Upper lobe of right lung (tissue), 1 donor: ENCODE measurements at regions not wholly inside any gene's neighbourhood (a gene's known extent, or its start where the extent isn't known, plus 50 kb on each side); places are given as distances from the start of the nearest gene placed in this dataset.
"Not testable (repeated sequence)": the region's sequence is repeated elsewhere in the genome, so short reads cannot be mapped to it uniquely, and the experiment has no call there.

Source experiments
- ATAC-seq: fragments of 200-7000 bp; cut with Tn5 transposase; one replicate; pipeline ENCODE4 v1.9.1; 2020; ENCODE audit warnings: mild to moderate bottlenecking, moderate library complexity
- DNase-seq: peaks from one replicate; pipeline ENCODE4 v3.0.0-alpha.2; 2020
- H3K27ac ChIP-seq: fragments of 200-600 bp; one replicate; pipeline ENCODE4 v1.8.0; 2022
- H3K27me3 ChIP-seq: fragments of 200-600 bp; one replicate; pipeline ENCODE4 v1.8.0; 2022; ENCODE audit warnings: mild to moderate bottlenecking
- H3K36me3 ChIP-seq: fragments of 200-600 bp; one replicate; pipeline ENCODE4 v1.8.0; 2022
- H3K4me1 ChIP-seq: fragments of 200-600 bp; one replicate; pipeline ENCODE4 v1.8.0; 2022
- H3K4me3 ChIP-seq: fragments of 200-600 bp; one replicate; pipeline ENCODE4 v1.8.0; 2022; ENCODE audit warnings: mild to moderate bottlenecking
- H3K9me3 ChIP-seq: fragments of 200-600 bp; one replicate; pipeline ENCODE4 v1.8.0; 2022
- CTCF ChIP-seq: fragments of 200-600 bp; IDR thresholded peaks from one replicate; pipeline ENCODE4 v1.8.0; 2022; ENCODE audit warnings: antibody characterized with exemption
- intact Hi-C: fragments of 100-400 bp; cut with DNase I; formaldehyde crosslinking; loops from one replicate; pipeline ENCODE4 v1.11.0; 2022
- donor health status: DM: no; HTN: yes; CAD: no; lungs with severe emphysema.

- Histone ChIP-seq H3K27me3 (no peaks in the 10 kb centered on the region), H3K4me1 (no peaks in the 10 kb centered on the region), H3K36me3 (no peaks in the 10 kb centered on the region), H3K4me3 (no peak overlapping the region), H3K27ac (no peak overlapping the region), H3K9me3 (no peaks in the 10 kb centered on the region)
- no peak for TF ChIP-seq CTCF
- ATAC-seq, result no peak
- DNase-seq, result no peak
- intact Hi-C loops, result no loop called here
Measured at GRCh38 chr17:71592431-71592830, 528.4 kb upstream of the SOX9 start.

GRCh38 chr17:71593078-71593477 lies 527.7 kb upstream of the SOX9 start:
- Histone ChIP-seq H3K9me3 (no peaks in the 10 kb centered on the region), H3K27ac (no peak overlapping the region), H3K4me3 (no peak overlapping the region), H3K27me3 (no peaks in the 10 kb centered on the region), H3K4me1 (no peaks in the 10 kb centered on the region), H3K36me3 (no peaks in the 10 kb centered on the region)
- ATAC-seq (no peak), DNase-seq (no peak)
- no peak for TF ChIP-seq CTCF
- intact Hi-C loops, result no loop called here

- intact Hi-C loops, H3K9me3 ChIP-seq, ATAC-seq, H3K27ac ChIP-seq, H3K27me3 ChIP-seq, H3K4me3 ChIP-seq, DNase-seq, H3K4me1 ChIP-seq, H3K36me3 ChIP-seq: not testable (repeated sequence)
Measured at GRCh38 chr17:71599583-71599982, 521.2 kb upstream of the SOX9 start.

- intact Hi-C loops, result no loop called here
- Histone ChIP-seq H3K36me3 (no peaks in the 10 kb centered on the region), H3K27ac (no peak overlapping the region), H3K4me3 (no peak overlapping the region), H3K9me3 (no peaks in the 10 kb centered on the region), H3K27me3 (no peaks in the 10 kb centered on the region), H3K4me1 (no peaks in the 10 kb centered on the region)
- DNase-seq (no peak), ATAC-seq (no peak)
- no peak for TF ChIP-seq CTCF
Measured at GRCh38 chr17:71600137-71600789, 520.6 kb upstream of the SOX9 start.

- Histone ChIP-seq H3K27me3 (no peaks in the 10 kb centered on the region), H3K36me3 (no peaks in the 10 kb centered on the region), H3K9me3 (no peaks in the 10 kb centered on the region), H3K4me1 (no peaks in the 10 kb centered on the region), H3K4me3 (no peak overlapping the region), H3K27ac (no peak overlapping the region)
- intact Hi-C loops, result no loop called here
- ATAC-seq (no peak), DNase-seq (no peak)
- no peak for TF ChIP-seq CTCF
Measured at GRCh38 chr17:71601894-71602504, 518.8 kb upstream of the SOX9 start.

- TF ChIP-seq CTCF, result no peak
- DNase-seq (no peak), ATAC-seq (no peak)
- H3K27ac ChIP-seq, result no peak overlapping the region
- H3K4me3 ChIP-seq, result no peak overlapping the region
- no peaks in the 10 kb centered on the region for H3K36me3 ChIP-seq
- no peaks in the 10 kb centered on the region for H3K4me1 ChIP-seq
- intact Hi-C loops, result no loop called here
- peaks cover 6% of the 10 kb centered on the region for H3K9me3 ChIP-seq
- H3K27me3 ChIP-seq, result no peaks in the 10 kb centered on the region
Measured at GRCh38 chr17:71613996-71614395, 506.8 kb upstream of the SOX9 start.
